Mesothelial cell of epicardium (in vitro differentiated cells): ENCODE measurements at regions not wholly inside any gene's neighbourhood (a gene's known extent, or its start where the extent isn't known, plus 50 kb on each side); places are given as distances from the start of the nearest gene placed in this dataset.

Experiments used
- DNase-seq, 2 experiments: peaks; one replicate each; pipeline ENCODE4 v3.0.0; 2021; ENCODE audit warnings: low spot score in 2 of 2; ENCODE audit not compliant: unreplicated experiment in 2 of 2
- H3K27ac Mint-ChIP-seq: 2 replicates; pipeline ENCODE4 v1.8.0; 2021; ENCODE audit warnings: mixed read lengths
- H3K27me3 Mint-ChIP-seq: 2 replicates; pipeline ENCODE4 v1.8.0; 2021; ENCODE audit warnings: low read depth, mixed read lengths
- H3K36me3 Mint-ChIP-seq: 2 replicates; pipeline ENCODE4 v1.8.0; 2021; ENCODE audit warnings: mixed read lengths
- H3K4me1 Mint-ChIP-seq: 2 replicates; pipeline ENCODE4 v1.8.0; 2021; ENCODE audit warnings: mixed read lengths
- H3K4me3 Mint-ChIP-seq: 2 replicates; pipeline ENCODE4 v1.8.0; 2021; ENCODE audit warnings: mild to moderate bottlenecking, moderate library complexity, mixed read lengths
- H3K9me3 Mint-ChIP-seq: 2 replicates; pipeline ENCODE4 v1.8.0; 2021; ENCODE audit warnings: mixed read lengths
- CTCF ChIP-seq: fragments of 200-600 bp; sonication (generic); IDR thresholded peaks from one replicate; pipeline ENCODE4 v1.5.0; 2021; ENCODE audit warnings: antibody characterized with exemption; ENCODE audit not compliant: unreplicated experiment

- no peak for TF ChIP-seq CTCF
- H3K4me3 Mint-ChIP-seq, result no peak overlapping the region
- H3K27ac Mint-ChIP-seq, result no peak overlapping the region
- H3K9me3 Mint-ChIP-seq, result peaks cover 8% of the 10 kb centered on the region
- H3K4me1 Mint-ChIP-seq, result no peaks in the 10 kb centered on the region
- DNase-seq, result peak in 1 of 2 experiments; percentile 10
- H3K36me3 Mint-ChIP-seq, result peaks cover 2% of the 10 kb centered on the region
- peaks cover 3% of the 10 kb centered on the region for H3K27me3 Mint-ChIP-seq
Observed at GRCh38 chr2:46826569-46827245, 88.9 kb downstream of the MCFD2 start.

- H3K36me3 Mint-ChIP-seq, result peaks cover 2% of the 10 kb centered on the region
- H3K27me3 Mint-ChIP-seq, result peaks cover 5% of the 10 kb centered on the region
- no peak overlapping the region for H3K4me3 Mint-ChIP-seq
- H3K27ac Mint-ChIP-seq, result no peak overlapping the region
- TF ChIP-seq CTCF, result no peak
- H3K4me1 Mint-ChIP-seq, result no peaks in the 10 kb centered on the region
- H3K9me3 Mint-ChIP-seq, result peaks cover 8% of the 10 kb centered on the region
- peak in 1 of 2 experiments; percentile 25 for DNase-seq
Observed at GRCh38 chr2:46825939-46826568, 89.6 kb downstream of the MCFD2 start.

GRCh38 chr2:46825231-46825938, 90.2 kb downstream of the MCFD2 start:
- no peak for TF ChIP-seq CTCF
- Mint-ChIP-seq H3K36me3 (no peaks in the 10 kb centered on the region), H3K27me3 (peaks cover 8% of the 10 kb centered on the region), H3K27ac (no peak overlapping the region), H3K4me1 (no peaks in the 10 kb centered on the region), H3K4me3 (no peak overlapping the region), H3K9me3 (peaks cover 5% of the 10 kb centered on the region)
- DNase-seq, result peak in 1 of 2 experiments; percentile 36

GRCh38 chr2:46824611-46825010, 91.0 kb downstream of the MCFD2 start:
- peaks cover 8% of the 10 kb centered on the region for H3K27me3 Mint-ChIP-seq
- H3K4me3 Mint-ChIP-seq, result no peak overlapping the region
- no peaks in the 10 kb centered on the region for H3K4me1 Mint-ChIP-seq
- no peak for TF ChIP-seq CTCF
- peaks cover 4% of the 10 kb centered on the region for H3K9me3 Mint-ChIP-seq
- DNase-seq, result peak in 1 of 2 experiments; percentile 10
- H3K36me3 Mint-ChIP-seq, result peaks cover 3% of the 10 kb centered on the region
- H3K27ac Mint-ChIP-seq, result peak overlapping the region; percentile 39

- Mint-ChIP-seq H3K27ac (no peak overlapping the region), H3K4me3 (no peak overlapping the region), H3K4me1 (peaks cover 3% of the 10 kb centered on the region), H3K27me3 (peaks cover 8% of the 10 kb centered on the region), H3K9me3 (peaks cover 4% of the 10 kb centered on the region), H3K36me3 (peaks cover 4% of the 10 kb centered on the region)
- no peak for TF ChIP-seq CTCF
- peak in 1 of 2 experiments; percentile 9 for DNase-seq
Observed at GRCh38 chr2:46821600-46821999, 94.0 kb downstream of the MCFD2 start.
